ENCODE measurements at regions not wholly inside any gene's neighbourhood (a gene's known extent, or its start where the extent isn't known, plus 50 kb on each side); places are given as distances from the start of the nearest gene placed in this dataset.

DNA sequence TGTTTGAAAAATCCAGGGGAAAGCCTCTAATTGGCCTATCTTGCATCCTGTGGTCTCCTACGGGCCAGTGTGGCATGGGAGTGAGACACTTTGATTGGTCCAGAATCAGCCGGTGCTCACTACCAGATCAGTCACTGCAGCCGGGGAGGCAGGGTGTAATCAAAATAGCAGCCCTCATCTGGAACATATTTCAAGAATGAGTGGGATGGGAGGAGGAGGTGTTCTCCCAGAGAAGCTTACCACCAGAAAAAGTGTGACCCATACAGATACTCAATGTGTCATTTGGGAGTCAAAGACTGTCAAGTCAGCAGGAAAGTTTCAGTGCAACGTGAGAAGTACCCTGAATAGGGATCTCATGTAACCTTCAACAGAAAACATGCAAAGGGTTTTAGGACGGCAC, 393.9 kb upstream of the SLC14A2 start:
- TF ChIP-seq, protein P1, sequence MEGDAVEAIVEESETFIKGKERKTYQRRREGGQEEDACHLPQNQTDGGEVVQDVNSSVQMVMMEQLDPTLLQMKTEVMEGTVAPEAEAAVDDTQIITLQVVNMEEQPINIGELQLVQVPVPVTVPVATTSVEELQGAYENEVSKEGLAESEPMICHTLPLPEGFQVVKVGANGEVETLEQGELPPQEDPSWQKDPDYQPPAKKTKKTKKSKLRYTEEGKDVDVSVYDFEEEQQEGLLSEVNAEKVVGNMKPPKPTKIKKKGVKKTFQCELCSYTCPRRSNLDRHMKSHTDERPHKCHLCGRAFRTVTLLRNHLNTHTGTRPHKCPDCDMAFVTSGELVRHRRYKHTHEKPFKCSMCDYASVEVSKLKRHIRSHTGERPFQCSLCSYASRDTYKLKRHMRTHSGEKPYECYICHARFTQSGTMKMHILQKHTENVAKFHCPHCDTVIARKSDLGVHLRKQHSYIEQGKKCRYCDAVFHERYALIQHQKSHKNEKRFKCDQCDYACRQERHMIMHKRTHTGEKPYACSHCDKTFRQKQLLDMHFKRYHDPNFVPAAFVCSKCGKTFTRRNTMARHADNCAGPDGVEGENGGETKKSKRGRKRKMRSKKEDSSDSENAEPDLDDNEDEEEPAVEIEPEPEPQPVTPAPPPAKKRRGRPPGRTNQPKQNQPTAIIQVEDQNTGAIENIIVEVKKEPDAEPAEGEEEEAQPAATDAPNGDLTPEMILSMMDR (optimal IDR thresholded peaks at IDR 0.05 in 1 of 3, IDR thresholded peaks at IDR 0.05 in 1 of 3, conservative IDR thresholded peaks at IDR 0.05 in 1 of 3; ENCODE audit: extremely low read depth in 1 of 3, insufficient read depth in 2 of 3, low read length in 3 of 3) = no peak
- no peak for TF ChIP-seq EZH2 (IDR thresholded peaks at IDR 0.05; ENCODE audit: low read length)
